ENCODE measurements at regions not wholly inside any gene's neighbourhood (a gene's known extent, or its start where the extent isn't known, plus 50 kb on each side); places are given as distances from the start of the nearest gene placed in this dataset.

GRCh38 chr13:50306156-50306555, 290.9 kb downstream of the KCNRG start (continued):
- TF ChIP-seq ZNF645 (tag by site-specific recombination; IDR thresholded peaks at IDR 0.05): no peak

- Histone ChIP-seq H3K4me1 (ENCODE audit: control insufficient read depth, insufficient read depth, low read length) (0 out of 2 replicates have a peak, but pooled peaks cover 5% of the 10 kb centered on the region), H3K4me3 (ENCODE audit: low read depth, low read length) (no peak overlapping the region), H3K9me3 (ENCODE audit: control insufficient read depth, insufficient read depth, low read depth, low read length) (no peaks in the 10 kb centered on the region), H3K36me3 (ENCODE audit: control insufficient read depth in 2 of 2, insufficient read depth in 1 of 2, low read length in 2 of 2) (no peaks in the 10 kb centered on the region), H3K27ac (ENCODE audit: extremely low read depth, low read depth, low read length) (no peak overlapping the region)
- POLR2A ChIA-PET: no interaction called here
- no peak for TF ChIP-seq HIC1 (tag by site-specific recombination; IDR thresholded peaks at IDR 0.05)
- CTCF ChIA-PET: no interaction called here
These were observed 294.1 kb downstream of the KCNRG start for GRCh38 chr13:50309318-50309717.

- POLR2A ChIA-PET: no interaction called here
- CTCF ChIA-PET: no interaction called here
- no peaks in the 10 kb centered on the region for H3K36me3 ChIP-seq (ENCODE audit: control insufficient read depth in 2 of 2, insufficient read depth in 1 of 2, low read length in 2 of 2)
- no peaks in the 10 kb centered on the region for H3K9me3 ChIP-seq (ENCODE audit: control insufficient read depth, insufficient read depth, low read depth, low read length)
- no peak overlapping the region for H3K4me3 ChIP-seq (ENCODE audit: low read depth, low read length)
- H3K27ac ChIP-seq (ENCODE audit: extremely low read depth, low read depth, low read length): no peak overlapping the region
- 0 out of 2 replicates have a peak, but pooled peaks cover 5% of the 10 kb centered on the region for H3K4me1 ChIP-seq (ENCODE audit: control insufficient read depth, insufficient read depth, low read length)
- TF ChIP-seq OSR2 (tag by site-specific recombination; IDR thresholded peaks at IDR 0.05) (peak; percentile 40), ZBTB21 (tag by site-specific recombination; IDR thresholded peaks at IDR 0.05) (no peak)
These were observed 294.8 kb downstream of the KCNRG start for GRCh38 chr13:50309882-50310594.

GRCh38 chr13:50310734-50311133, 295.5 kb downstream of the KCNRG start:
- ChIA-PET CTCF (no interaction called here), POLR2A (no interaction called here)
- Histone ChIP-seq H3K4me3 (ENCODE audit: low read depth, low read length) (no peak overlapping the region), H3K36me3 (ENCODE audit: control insufficient read depth in 2 of 2, insufficient read depth in 1 of 2, low read length in 2 of 2) (no peaks in the 10 kb centered on the region), H3K9me3 (ENCODE audit: control insufficient read depth, insufficient read depth, low read depth, low read length) (no peaks in the 10 kb centered on the region), H3K4me1 (ENCODE audit: control insufficient read depth, insufficient read depth, low read length) (0 out of 2 replicates have a peak, but pooled peaks cover 5% of the 10 kb centered on the region), H3K27ac (ENCODE audit: extremely low read depth, low read depth, low read length) (no peak overlapping the region)
- TF ChIP-seq ZNF266 (tag by site-specific recombination; IDR thresholded peaks at IDR 0.05; ENCODE audit: low read depth) (no peak), ZNF791 (tag by site-specific recombination; IDR thresholded peaks at IDR 0.05) (no peak), ZNF488 (tag by site-specific recombination; IDR thresholded peaks at IDR 0.05) (no peak), ZNF660 (tag by site-specific recombination; IDR thresholded peaks at IDR 0.05) (no peak), ZNF391 (tag by site-specific recombination; IDR thresholded peaks at IDR 0.05; ENCODE audit: borderline replicate concordance, low read depth) (no peak), ZNF140 (tag by site-specific recombination; IDR thresholded peaks at IDR 0.05) (no peak), GLIS2 (tag by site-specific recombination; IDR thresholded peaks at IDR 0.05) (no peak), ZNF175 (tag by site-specific recombination; IDR thresholded peaks at IDR 0.05) (no peak), SETDB1 (IDR thresholded peaks at IDR 0.05; ENCODE audit: insufficient read length, low read length) (no peak)

Data from HEK293 (cell line).